ENCODE measurements at regions not wholly inside any gene's neighbourhood (a gene's known extent, or its start where the extent isn't known, plus 50 kb on each side); places are given as distances from the start of the nearest gene placed in this dataset.

DNA sequence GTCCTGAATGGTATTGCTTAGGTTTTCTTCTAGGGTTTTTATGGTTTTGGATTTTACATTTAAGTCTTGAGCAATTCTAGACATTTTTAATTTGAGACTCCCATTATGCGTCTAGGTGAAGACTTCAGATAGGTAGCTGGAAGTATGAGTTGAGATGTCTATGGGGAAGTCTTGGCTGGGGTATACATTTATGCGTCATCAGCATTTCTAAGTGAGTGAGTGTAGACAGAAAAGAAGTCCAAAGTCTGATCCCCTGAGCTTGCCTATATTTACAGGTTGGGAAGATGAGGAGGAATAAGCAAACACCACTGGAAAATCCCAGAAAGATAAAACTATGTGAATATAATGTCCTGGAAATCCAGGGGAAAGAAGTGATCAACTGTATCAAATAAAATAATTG is 68.9 kb downstream of the KCNJ2 start:
- TF ChIP-seq EP300 (IDR thresholded peaks at IDR 0.05): no peak
- TF ChIP-seq POLR2AphosphoS5 (IDR thresholded peaks at IDR 0.05): no peak
- TF ChIP-seq, protein P1, sequence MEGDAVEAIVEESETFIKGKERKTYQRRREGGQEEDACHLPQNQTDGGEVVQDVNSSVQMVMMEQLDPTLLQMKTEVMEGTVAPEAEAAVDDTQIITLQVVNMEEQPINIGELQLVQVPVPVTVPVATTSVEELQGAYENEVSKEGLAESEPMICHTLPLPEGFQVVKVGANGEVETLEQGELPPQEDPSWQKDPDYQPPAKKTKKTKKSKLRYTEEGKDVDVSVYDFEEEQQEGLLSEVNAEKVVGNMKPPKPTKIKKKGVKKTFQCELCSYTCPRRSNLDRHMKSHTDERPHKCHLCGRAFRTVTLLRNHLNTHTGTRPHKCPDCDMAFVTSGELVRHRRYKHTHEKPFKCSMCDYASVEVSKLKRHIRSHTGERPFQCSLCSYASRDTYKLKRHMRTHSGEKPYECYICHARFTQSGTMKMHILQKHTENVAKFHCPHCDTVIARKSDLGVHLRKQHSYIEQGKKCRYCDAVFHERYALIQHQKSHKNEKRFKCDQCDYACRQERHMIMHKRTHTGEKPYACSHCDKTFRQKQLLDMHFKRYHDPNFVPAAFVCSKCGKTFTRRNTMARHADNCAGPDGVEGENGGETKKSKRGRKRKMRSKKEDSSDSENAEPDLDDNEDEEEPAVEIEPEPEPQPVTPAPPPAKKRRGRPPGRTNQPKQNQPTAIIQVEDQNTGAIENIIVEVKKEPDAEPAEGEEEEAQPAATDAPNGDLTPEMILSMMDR (IDR thresholded peaks at IDR 0.05): no peak
